Gastroesophageal sphincter (tissue), 3 donors: ENCODE measurements at regions not wholly inside any gene's neighbourhood (a gene's known extent, or its start where the extent isn't known, plus 50 kb on each side); places are given as distances from the start of the nearest gene placed in this dataset.

Source experiments
- CTCF ChIP-seq, 4 experiments: fragments of 200-600 bp in 2 of 4; fragments of 450-650 bp in 2 of 4; sonication (generic) in 1 of 4; IDR thresholded peaks; one replicate each; pipeline ENCODE4 v1.5.1; 2017 to 2019; ENCODE audit warnings: antibody characterized with exemption in 4 of 4, mild to moderate bottlenecking in 2 of 4, moderate library complexity in 2 of 4
- POLR2A ChIP-seq, 2 donors: fragments of 450-650 bp; IDR thresholded peaks; one replicate each; pipeline ENCODE4 v1.6.1; 2017; ENCODE audit warnings: antibody characterized with exemption in 2 of 2, mild to moderate bottlenecking in 2 of 2, moderate library complexity in 1 of 2

- TF ChIP-seq POLR2A (IDR thresholded peaks at IDR 0.05) (no peak), CTCF (IDR thresholded peaks at IDR 0.05) (no peak)
Observed at GRCh38 chr16:14345512-14346115, 274.5 kb downstream of the MRTFB start.
